GM12875 (cell line): ENCODE measurements at regions not wholly inside any gene's neighbourhood (a gene's known extent, or its start where the extent isn't known, plus 50 kb on each side); places are given as distances from the start of the nearest gene placed in this dataset.

Source experiments
- H3K4me3 ChIP-seq: one replicate; pipeline ENCODE4 v1.5.1; 2011; ENCODE audit warnings: low read depth, low read length, control low read depth
- CTCF ChIP-seq: IDR thresholded peaks from 2 replicates; pipeline ENCODE4 v1.5.1; 2011; ENCODE audit warnings: low read depth, mild to moderate bottlenecking, control low read depth, inconsistent platforms, low read length, moderate library complexity, borderline replicate concordance; ENCODE audit not compliant: insufficient read depth

GRCh38 chr3:10707400-10708215, 108.4 kb upstream of the SLC6A11 start:
- H3K4me3 ChIP-seq: no peak overlapping the region
- no peak for TF ChIP-seq CTCF

GRCh38 chr3:10708216-10708893, 107.7 kb upstream of the SLC6A11 start:
- H3K4me3 ChIP-seq: no peak overlapping the region
- TF ChIP-seq CTCF: no peak

- H3K4me3 ChIP-seq: no peak overlapping the region
- TF ChIP-seq CTCF: no peak
Measured at GRCh38 chr3:10709110-10709781, 106.8 kb upstream of the SLC6A11 start.

DNA sequence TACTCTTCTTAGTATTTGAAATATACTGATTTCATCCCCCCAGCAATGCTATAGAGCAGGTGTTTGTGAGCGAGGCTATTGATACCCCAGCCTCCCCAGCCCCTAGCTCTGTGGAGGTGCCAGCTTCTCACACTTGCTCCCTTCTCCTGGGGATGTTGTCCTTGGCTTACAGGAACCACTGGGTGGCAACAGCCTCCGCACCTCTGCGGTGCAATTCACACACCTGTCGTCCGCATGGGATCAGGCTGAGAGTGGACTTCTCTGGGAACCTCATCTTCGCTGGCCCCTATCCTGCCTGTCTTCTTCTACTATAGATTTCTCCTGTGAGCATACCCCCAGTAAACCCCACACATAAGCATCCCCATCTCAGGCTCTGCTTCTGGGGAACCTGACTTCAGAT, 103.9 kb upstream of the SLC6A11 start:
- no peak overlapping the region for H3K4me3 ChIP-seq
- no peak for TF ChIP-seq CTCF

GRCh38 chr3:10713656-10714055, 102.4 kb upstream of the SLC6A11 start:
- TF ChIP-seq CTCF: no peak

DNA sequence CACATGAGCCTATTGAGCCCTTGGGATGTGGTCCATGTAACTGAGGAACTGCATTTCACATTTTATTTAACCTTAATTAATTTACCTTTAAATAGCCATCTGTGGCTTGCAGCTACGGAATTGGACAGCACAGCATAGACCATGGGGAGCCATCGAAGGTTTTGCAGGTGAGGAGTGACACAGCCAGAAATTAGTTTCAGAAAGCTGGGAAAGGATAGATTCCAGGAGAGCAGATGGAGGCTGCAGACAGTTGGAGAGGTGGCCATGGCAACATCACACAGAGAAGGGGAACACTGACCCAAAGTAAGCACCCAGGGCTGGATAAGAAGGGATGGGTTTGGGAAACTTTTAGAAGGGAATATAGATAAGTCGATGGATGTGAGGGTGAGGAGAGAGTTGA, 100.1 kb upstream of the SLC6A11 start:
- no peak for TF ChIP-seq CTCF
- no peak overlapping the region for H3K4me3 ChIP-seq

More at GRCh38 chr3:10713656-10714055, 102.4 kb upstream of the SLC6A11 start:
- H3K4me3 ChIP-seq: no peak overlapping the region

DNA sequence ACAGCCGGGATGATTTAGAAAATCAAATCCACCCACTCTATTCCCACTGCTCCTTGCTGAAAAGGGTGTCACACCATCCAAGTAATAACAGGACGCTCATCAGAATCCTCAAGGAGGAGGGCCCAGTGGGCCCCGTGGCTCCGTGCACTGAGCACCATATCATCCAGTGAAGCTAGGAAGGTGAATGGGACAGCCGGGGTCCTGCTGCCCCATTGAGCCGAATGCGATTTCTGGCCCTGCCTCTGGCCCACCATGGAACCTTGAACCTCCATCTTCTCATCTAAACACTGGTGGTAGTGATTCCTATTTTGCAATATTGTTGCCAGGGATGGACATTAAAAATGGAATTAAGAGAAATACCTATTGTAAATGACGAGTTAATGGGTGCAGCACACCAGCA, 99.1 kb upstream of the SLC6A11 start:
- H3K4me3 ChIP-seq: no peak overlapping the region
- no peak for TF ChIP-seq CTCF
